Left lung (tissue), 4 donors: ENCODE measurements at regions not wholly inside any gene's neighbourhood (a gene's known extent, or its start where the extent isn't known, plus 50 kb on each side); places are given as distances from the start of the nearest gene placed in this dataset.

ENCODE experiments used
- ATAC-seq: fragments of 200-7000 bp; cut with Tn5 transposase; one replicate; pipeline ENCODE4 v1.9.1; 2020; ENCODE audit warnings: moderate library complexity
- DNase-seq, 4 donors: peaks; one replicate each; pipeline ENCODE4 v3.0.0-alpha.2; 2013 to 2020
- H3K27ac ChIP-seq, 2 donors: fragments of 200-600 bp; sonication (generic) in 1 of 2; one replicate each; pipeline versions ENCODE4 v1.5.0 to v1.8.0; 2020 to 2021
- H3K27me3 ChIP-seq, 2 donors: fragments of 200-600 bp; sonication (generic) in 1 of 2; one replicate each; pipeline versions ENCODE4 v1.5.0 to v1.8.0; 2020 to 2021
- H3K36me3 ChIP-seq, 2 donors: fragments of 200-600 bp; sonication (generic) in 1 of 2; one replicate each; pipeline versions ENCODE4 v1.5.0 to v1.8.0; 2020 to 2021
- H3K4me1 ChIP-seq, 2 donors: fragments of 200-600 bp; one replicate each; pipeline ENCODE4 v1.8.0; 2021
- H3K4me3 ChIP-seq, 2 donors: fragments of 200-600 bp; sonication (generic) in 1 of 2; one replicate each; pipeline versions ENCODE4 v1.5.0 to v1.8.0; 2020 to 2021; ENCODE audit warnings: mild to moderate bottlenecking in 1 of 2
- H3K9me3 ChIP-seq, 2 donors: fragments of 200-600 bp; sonication (generic) in 1 of 2; one replicate each; pipeline versions ENCODE4 v1.5.0 to v1.8.0; 2020 to 2021
- CTCF ChIP-seq, 2 donors: fragments of 200-600 bp; sonication (generic) in 1 of 2; IDR thresholded peaks; one replicate each; pipeline versions ENCODE4 v1.5.0 to v1.8.0; 2021; ENCODE audit warnings: antibody characterized with exemption in 2 of 2
- intact Hi-C, 2 donors: fragments of 100-400 bp; cut with DNase I; formaldehyde crosslinking; loops; one replicate each; pipeline versions ENCODE4 v1.11.2 to v1.14.2; 2022
- donor health status: DM: no; HTN: yes; CAD: no.
- donor health status: DM: no; HTN: no; CAD: no.

GRCh38 chr18:6677086-6677485, 52.4 kb upstream of the ARHGAP28 start:
- Histone ChIP-seq H3K27me3 (no peaks in the 10 kb centered on the region), H3K36me3 (no peaks in the 10 kb centered on the region), H3K9me3 (no peaks in the 10 kb centered on the region), H3K4me3 (no peak overlapping the region), H3K4me1 (no peaks in the 10 kb centered on the region), H3K27ac (no peak overlapping the region)
- DNase-seq, result no peak
- TF ChIP-seq CTCF (IDR thresholded peaks at IDR 0.05), result no peak
- no peak for ATAC-seq
- intact Hi-C loops, result no loop called here

DNA sequence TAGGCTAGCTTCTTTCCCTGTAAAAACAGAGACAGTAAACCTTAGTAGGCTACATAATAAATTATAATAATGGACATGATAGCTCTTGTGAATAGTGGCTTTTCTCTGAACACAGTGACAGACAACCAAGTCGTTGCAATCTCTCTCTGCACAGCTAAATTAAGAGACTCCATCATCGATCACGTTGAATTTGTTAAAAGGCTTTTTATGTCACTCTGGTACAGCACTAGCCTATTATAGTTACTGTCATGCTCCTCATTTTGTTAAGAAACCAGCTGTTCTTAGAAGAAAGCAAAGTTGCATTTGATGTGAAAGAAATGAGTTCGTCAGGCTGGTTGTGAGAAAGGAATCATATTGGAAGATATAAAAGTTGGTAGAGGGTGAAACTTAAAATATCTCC, 50.3 kb upstream of the ARHGAP28 start:
- H3K27me3 ChIP-seq, result no peaks in the 10 kb centered on the region
- DNase-seq, result no peak
- no peak for ATAC-seq
- no peaks in the 10 kb centered on the region for H3K9me3 ChIP-seq
- no peak overlapping the region for H3K4me3 ChIP-seq
- no peaks in the 10 kb centered on the region for H3K4me1 ChIP-seq
- TF ChIP-seq CTCF (IDR thresholded peaks at IDR 0.05), result no peak
- intact Hi-C loops, result no loop called here
- H3K36me3 ChIP-seq, result no peaks in the 10 kb centered on the region
- H3K27ac ChIP-seq, result no peak overlapping the region
